ENCODE measurements at regions not wholly inside any gene's neighbourhood (a gene's known extent, or its start where the extent isn't known, plus 50 kb on each side); places are given as distances from the start of the nearest gene placed in this dataset.
"Not testable (repeated sequence)": the region's sequence is repeated elsewhere in the genome, so short reads cannot be mapped to it uniquely, and the experiment has no call there.

DNA sequence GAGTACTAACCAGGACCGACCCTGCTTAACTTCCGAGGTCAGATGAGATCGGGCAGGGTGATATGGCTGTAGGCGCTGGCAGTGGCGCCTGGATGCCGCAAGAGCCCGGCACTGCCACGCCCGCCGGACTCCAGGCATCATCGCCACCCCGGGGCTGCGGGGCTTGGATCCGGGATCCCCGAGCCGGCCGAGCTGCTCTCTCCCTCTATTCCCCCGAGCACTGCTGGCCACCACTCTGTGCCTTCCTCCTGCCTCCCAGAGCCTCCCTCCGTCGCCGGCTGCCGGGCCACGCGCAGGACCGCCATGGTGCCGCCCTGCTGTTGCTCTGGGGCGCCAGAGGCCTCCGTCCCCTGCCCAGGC lies 153.2 kb upstream of the ALG10B start:
- TF ChIP-seq JUND (IDR thresholded peaks at IDR 0.05; ENCODE audit: low read depth) = no peak
- no peak for DNase-seq (ENCODE audit: low read depth in 1 of 2, low spot score in 1 of 2)
- in situ Hi-C loops (cut with HindIII; ENCODE audit: low pct_unique_long_range_greater_than_20kb, low sequenced_read_pairs) = no loop called here

DNA sequence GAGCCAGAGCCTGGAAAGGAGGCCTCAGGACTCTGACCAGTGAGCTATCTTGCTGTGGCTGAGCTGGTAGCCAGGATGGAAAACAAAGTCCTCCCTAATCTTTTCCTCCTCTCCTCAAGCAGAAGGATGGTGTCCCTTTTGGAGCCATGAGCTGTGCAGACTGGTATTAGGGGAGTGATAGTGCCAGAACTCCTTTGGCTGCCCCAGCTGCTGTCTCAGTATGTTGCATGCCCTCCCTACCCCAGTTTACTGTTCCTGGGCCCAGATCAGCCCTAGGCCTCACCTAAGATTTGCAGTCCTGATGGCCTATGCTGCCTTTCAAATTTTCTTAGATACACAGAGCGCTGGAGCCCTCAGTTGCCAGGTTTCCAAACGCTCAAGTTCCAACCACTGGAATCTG lies 150.3 kb upstream of the ALG10B start:
- DNase-seq (ENCODE audit: low read depth in 1 of 2, low spot score in 1 of 2) = peak in 1 of 2 experiments; percentile 39
- TF ChIP-seq JUND (IDR thresholded peaks at IDR 0.05; ENCODE audit: low read depth) = no peak
- in situ Hi-C loops (cut with HindIII; ENCODE audit: low pct_unique_long_range_greater_than_20kb, low sequenced_read_pairs) = no loop called here

DNA sequence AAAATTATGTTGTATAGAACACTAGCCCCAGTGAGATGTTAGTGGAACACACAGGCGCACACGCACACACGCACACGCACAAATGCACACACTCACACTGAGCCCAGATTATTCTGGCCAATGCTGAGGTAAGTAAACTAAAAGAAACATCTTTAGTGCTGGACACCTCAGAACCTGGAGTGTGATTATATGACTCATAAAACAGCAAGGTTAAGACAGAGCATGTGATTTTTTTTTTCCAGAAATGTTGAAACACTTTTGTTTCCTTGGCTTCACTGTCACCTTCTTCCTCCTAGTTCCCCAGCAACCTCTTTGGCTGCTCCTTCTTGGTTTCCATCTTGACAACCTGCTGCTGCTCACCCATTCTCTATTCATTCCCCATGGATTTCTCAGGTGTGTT lies 141.0 kb upstream of the ALG10B start:
- DNase-seq (ENCODE audit: low read depth in 1 of 2, low spot score in 1 of 2) = no peak
- in situ Hi-C loops (cut with HindIII; ENCODE audit: low pct_unique_long_range_greater_than_20kb, low sequenced_read_pairs) = no loop called here
- no peak for TF ChIP-seq JUND (IDR thresholded peaks at IDR 0.05; ENCODE audit: low read depth)

DNA sequence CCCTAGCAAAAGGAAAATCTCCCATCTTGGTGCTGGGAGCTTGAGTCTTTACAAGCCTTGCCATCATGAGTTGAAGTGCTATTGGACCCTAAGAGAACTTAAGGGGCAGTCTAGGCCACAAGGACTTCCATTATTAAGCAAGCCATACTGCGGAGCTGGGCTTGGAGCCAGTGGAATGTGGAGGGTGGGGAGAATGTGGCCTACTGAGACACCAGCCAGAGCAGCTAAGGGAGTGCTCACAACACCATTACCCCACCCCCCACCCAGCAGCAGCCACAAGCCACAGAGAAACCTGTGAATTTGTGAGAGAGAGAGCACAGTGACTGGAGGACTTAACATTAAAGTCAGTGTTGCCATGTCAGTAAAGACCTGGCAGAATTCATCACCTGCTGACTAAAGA lies 133.0 kb upstream of the ALG10B start:
- peak in 1 of 2 experiments; percentile 39 for DNase-seq (ENCODE audit: low read depth in 1 of 2, low spot score in 1 of 2)
- in situ Hi-C loops (cut with HindIII; ENCODE audit: low pct_unique_long_range_greater_than_20kb, low sequenced_read_pairs) = not testable (repeated sequence)

DNA sequence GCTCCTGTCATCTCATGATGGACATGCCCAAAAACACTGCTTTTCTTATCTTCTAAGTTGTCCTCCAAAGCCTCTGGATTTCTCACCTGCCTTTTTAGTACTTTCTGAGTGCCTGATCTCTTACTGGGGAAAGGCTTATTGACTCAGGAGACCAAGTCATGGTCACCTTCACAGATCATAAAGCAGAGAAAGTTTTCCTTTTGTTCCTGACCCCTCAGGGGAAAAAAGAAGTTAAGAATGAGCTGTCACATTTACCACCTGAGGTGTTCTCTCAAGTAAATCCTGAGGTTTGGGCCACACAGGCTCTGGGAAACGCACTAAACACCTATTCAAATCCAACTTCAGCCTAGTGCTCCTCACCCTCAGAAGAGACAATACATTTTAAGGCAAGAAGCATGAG lies 119.3 kb upstream of the ALG10B start:
- in situ Hi-C loops (cut with HindIII; ENCODE audit: low pct_unique_long_range_greater_than_20kb, low sequenced_read_pairs); DNase-seq (ENCODE audit: low read depth in 1 of 2, low spot score in 1 of 2): not testable (repeated sequence)

DNA sequence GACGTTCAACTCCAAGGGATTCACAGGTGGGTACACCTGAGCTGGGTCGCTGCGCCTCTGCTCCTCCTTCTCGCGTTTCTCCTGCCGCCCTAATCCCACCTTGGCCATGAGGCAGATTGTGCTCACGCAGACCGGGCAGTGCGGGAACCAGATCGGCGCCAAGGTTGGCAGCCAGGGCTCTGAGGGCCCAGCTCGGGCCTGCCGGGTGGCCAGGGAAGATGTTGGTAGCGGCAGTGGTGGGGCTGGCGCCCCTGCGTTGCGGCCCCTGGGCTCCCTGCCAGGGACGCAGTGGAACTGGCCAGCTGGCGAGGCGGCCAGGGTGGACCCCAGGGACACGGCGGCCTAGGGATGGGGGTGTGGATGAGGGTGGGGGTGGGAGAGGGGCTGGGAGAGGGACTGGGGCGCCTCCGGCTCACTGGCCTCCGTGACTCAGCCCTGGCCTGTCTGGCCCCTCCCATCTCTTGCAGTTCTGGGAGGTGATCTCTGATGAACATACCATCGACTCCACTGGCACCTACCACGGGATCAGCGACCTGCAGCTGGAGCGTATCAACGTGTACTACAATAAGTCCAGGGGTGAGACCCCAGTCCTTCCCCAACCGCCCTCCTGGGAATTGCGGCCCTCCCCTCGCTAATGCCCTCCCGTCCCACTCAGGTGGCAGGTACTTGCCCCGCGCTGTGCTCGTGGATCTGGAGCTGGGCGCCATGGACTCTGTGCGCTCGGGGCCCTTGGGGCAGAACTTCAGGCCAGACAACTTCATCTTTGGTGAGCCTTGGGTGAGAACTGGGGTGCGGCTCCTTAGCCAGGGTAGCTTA lies 114.9 kb upstream of the ALG10B start:
- TF ChIP-seq JUND (IDR thresholded peaks at IDR 0.05; ENCODE audit: low read depth) = no peak
- in situ Hi-C loops (cut with HindIII; ENCODE audit: low pct_unique_long_range_greater_than_20kb, low sequenced_read_pairs) = no loop called here
- no peak for DNase-seq (ENCODE audit: low read depth in 1 of 2, low spot score in 1 of 2)

DNA sequence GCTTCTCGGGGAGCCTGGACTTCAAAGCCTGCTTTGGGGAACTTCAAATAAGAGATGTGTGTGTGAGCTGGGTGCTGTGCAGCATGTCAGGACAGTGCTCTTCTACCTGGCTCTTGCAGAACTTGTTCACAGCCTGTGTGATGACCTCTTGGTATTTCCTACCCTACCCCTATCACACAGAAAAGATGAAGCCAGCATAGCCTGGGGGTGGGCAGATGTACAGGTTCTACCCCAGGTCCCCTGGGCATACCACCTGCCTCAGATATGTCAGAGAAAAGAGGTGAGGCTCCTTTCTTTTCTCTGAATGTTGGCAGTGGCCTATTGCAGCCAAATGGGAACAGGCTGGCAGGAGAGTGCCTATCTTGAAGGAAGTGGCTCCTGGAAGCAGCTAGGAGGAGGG lies 111.7 kb upstream of the ALG10B start:
- no peak for TF ChIP-seq JUND (IDR thresholded peaks at IDR 0.05; ENCODE audit: low read depth)
- in situ Hi-C loops (cut with HindIII; ENCODE audit: low pct_unique_long_range_greater_than_20kb, low sequenced_read_pairs) = no loop called here
- DNase-seq (ENCODE audit: low read depth in 1 of 2, low spot score in 1 of 2) = no peak

DNA sequence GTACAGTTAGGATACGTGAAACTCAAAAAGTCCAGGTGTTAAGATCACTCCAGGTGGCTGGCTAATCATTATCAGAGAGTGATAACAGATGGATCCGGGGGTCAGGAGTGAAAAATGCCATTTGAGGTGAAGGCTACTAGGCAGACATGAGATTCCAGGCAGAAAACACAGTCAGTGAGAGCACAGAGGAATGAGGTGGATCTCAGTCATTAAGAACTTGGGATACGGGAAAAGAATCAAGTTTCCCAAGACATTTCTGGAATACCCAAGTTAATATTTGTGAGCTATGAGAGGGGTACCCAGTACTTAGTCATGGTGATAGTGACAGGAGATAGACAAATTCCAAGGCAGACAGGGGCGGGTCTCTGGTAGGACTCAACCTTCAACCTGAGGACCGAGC lies 94.6 kb upstream of the ALG10B start:
- no peak for DNase-seq (ENCODE audit: low read depth in 1 of 2, low spot score in 1 of 2)

DNA sequence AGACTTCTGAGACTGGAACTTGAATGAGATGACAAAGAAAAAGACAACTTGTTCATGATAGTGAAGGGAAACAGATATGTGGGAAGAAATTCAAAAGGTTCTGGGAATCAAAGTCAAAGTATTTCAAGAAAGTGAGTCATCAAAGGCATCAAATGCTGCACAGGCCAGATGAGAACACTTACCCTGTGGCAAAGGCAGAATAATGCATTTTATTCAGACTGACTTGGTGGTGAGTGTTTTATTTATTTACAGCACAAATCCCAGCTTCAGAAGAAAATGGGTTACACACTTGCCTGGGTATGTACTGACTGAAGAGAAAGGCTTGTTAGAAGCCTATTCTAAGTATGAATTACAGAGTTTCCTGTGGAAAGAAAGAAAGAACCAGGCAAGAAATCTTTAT lies 78.2 kb upstream of the ALG10B start:
- DNase-seq (ENCODE audit: low read depth in 1 of 2, low spot score in 1 of 2); in situ Hi-C loops (cut with HindIII; ENCODE audit: low pct_unique_long_range_greater_than_20kb, low sequenced_read_pairs): not testable (repeated sequence)

More for the DNA sequence above, 94.6 kb upstream of the ALG10B start:
- in situ Hi-C loops (cut with HindIII; ENCODE audit: low pct_unique_long_range_greater_than_20kb, low sequenced_read_pairs) = no loop called here
- TF ChIP-seq JUND (IDR thresholded peaks at IDR 0.05; ENCODE audit: low read depth) = no peak

DNA sequence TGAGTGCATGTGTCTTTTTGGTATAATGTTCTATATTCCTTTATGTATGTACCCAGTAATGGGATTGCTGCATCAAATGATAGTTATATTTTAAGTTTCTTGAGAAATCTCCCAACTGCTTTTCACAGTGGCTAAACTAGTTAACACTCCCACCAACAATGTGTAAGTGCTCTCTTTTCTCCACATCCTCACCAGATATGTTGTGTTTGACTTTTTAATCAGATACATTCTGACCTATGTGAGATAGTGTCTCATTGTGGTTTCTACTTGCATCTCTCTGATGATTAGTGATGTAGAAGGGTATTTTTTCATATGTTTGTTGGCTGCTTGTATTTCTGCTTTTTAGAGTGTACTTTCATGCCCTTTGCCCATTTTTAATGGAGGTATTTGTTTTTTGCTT lies 62.8 kb upstream of the ALG10B start:
- no peak for TF ChIP-seq JUND (IDR thresholded peaks at IDR 0.05; ENCODE audit: low read depth)
- in situ Hi-C loops (cut with HindIII; ENCODE audit: low pct_unique_long_range_greater_than_20kb, low sequenced_read_pairs) = no loop called here
- no peak for DNase-seq (ENCODE audit: low read depth in 1 of 2, low spot score in 1 of 2)

DNA sequence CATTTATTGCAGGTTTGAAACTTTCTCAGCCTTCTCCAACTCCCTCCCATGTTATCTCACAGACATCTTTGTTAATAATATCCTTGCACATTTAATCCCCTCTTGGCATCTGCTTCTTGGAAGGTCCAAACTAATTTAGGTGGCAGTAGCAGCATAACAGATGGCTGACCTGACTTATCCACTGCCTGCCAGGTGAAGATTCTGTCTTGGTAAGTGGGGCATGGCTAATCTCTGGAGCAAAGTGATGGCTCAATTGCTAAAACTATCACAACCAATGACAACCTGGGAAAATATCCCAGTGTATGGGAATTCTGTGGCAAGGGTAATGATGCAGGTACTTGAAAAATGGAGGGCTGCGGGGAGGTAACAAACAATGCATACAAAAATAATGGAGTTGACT lies 58.2 kb upstream of the ALG10B start:
- DNase-seq (ENCODE audit: low read depth in 1 of 2, low spot score in 1 of 2) = no peak
- in situ Hi-C loops (cut with HindIII; ENCODE audit: low pct_unique_long_range_greater_than_20kb, low sequenced_read_pairs) = no loop called here
- TF ChIP-seq JUND (IDR thresholded peaks at IDR 0.05; ENCODE audit: low read depth) = no peak
